Immature natural killer cell (primary cell): ENCODE measurements at regions not wholly inside any gene's neighbourhood (a gene's known extent, or its start where the extent isn't known, plus 50 kb on each side); places are given as distances from the start of the nearest gene placed in this dataset.

ENCODE experiments used
- DNase-seq, 3 donors: peaks; one replicate each; pipeline ENCODE4 v3.0.0; 2022; ENCODE audit warnings: mixed read lengths in 1 of 3
- H3K27ac Mint-ChIP-seq, 6 donors: one replicate each; pipeline ENCODE4 v1.8.0; 2020; ENCODE audit warnings: mixed read lengths in 6 of 6, mild to moderate bottlenecking in 5 of 6, inconsistent platforms in 4 of 6, moderate library complexity in 3 of 6
- H3K27me3 Mint-ChIP-seq, 3 donors: one replicate each; pipeline ENCODE4 v1.8.0; 2020 to 2021; ENCODE audit warnings: low read depth in 3 of 3, mild to moderate bottlenecking in 3 of 3, mixed read lengths in 3 of 3, moderate library complexity in 3 of 3, inconsistent platforms in 1 of 3
- H3K36me3 Mint-ChIP-seq, 3 donors: one replicate each; pipeline ENCODE4 v1.8.0; 2020; ENCODE audit warnings: mixed read lengths in 3 of 3, inconsistent platforms in 2 of 3, mild to moderate bottlenecking in 2 of 3
- H3K4me1 Mint-ChIP-seq, 2 donors: one replicate each; pipeline ENCODE4 v1.8.0; 2020; ENCODE audit warnings: inconsistent platforms in 2 of 2, mild to moderate bottlenecking in 2 of 2, mixed read lengths in 2 of 2, moderate library complexity in 1 of 2
- H3K4me3 Mint-ChIP-seq, 5 donors: one replicate each; pipeline ENCODE4 v1.8.0; 2020; ENCODE audit warnings: mild to moderate bottlenecking in 5 of 5, mixed read lengths in 5 of 5, inconsistent platforms in 3 of 5, moderate library complexity in 3 of 5
- H3K9me3 Mint-ChIP-seq, 6 donors: one replicate each; pipeline ENCODE4 v1.8.0; 2020; ENCODE audit warnings: mild to moderate bottlenecking in 6 of 6, mixed read lengths in 6 of 6, inconsistent platforms in 4 of 6, moderate library complexity in 3 of 6

DNA sequence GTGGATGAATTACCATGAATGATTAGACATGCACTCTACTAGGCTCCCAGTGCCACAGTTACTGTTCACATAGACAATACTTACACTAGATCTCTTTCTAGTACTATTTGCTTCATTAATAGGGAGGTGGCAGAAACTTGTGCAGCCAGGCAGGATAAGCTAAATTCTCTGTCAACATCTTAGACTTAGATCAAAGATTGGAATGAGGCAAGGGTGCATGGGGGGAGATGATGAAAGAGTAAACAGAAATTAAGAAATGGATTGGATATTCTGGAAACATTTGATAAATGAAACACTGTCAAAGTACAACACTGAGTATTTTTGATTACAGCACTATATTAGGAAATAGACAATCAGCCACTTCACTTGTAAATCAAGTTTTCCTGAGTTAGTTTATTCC is 205.4 kb upstream of the TBC1D5 start:
- Mint-ChIP-seq H3K9me3 (peaks cover 0 to 7% (median under 1%) of the 10 kb centered on the region in 6 donors), H3K36me3 (peaks cover 0 to 4% (median 0%) of the 10 kb centered on the region in 3 donors), H3K27ac (no peak overlapping the region), H3K27me3 (peaks cover 0 to 6% (median 0%) of the 10 kb centered on the region in 3 donors), H3K4me1 (no peaks in the 10 kb centered on the region), H3K4me3 (no peak overlapping the region)
- no peak for DNase-seq

- H3K27ac Mint-ChIP-seq = no peak overlapping the region
- peaks cover 0 to 7% (median under 1%) of the 10 kb centered on the region in 6 donors for H3K9me3 Mint-ChIP-seq
- H3K36me3 Mint-ChIP-seq = peaks cover 0 to 4% (median 0%) of the 10 kb centered on the region in 3 donors
- no peak for DNase-seq
- no peak overlapping the region for H3K4me3 Mint-ChIP-seq
- peaks cover 0 to 6% (median 0%) of the 10 kb centered on the region in 3 donors for H3K27me3 Mint-ChIP-seq
- H3K4me1 Mint-ChIP-seq = no peaks in the 10 kb centered on the region
These were observed 204.2 kb upstream of the TBC1D5 start for GRCh38 chr3:17946619-17947018.

DNA sequence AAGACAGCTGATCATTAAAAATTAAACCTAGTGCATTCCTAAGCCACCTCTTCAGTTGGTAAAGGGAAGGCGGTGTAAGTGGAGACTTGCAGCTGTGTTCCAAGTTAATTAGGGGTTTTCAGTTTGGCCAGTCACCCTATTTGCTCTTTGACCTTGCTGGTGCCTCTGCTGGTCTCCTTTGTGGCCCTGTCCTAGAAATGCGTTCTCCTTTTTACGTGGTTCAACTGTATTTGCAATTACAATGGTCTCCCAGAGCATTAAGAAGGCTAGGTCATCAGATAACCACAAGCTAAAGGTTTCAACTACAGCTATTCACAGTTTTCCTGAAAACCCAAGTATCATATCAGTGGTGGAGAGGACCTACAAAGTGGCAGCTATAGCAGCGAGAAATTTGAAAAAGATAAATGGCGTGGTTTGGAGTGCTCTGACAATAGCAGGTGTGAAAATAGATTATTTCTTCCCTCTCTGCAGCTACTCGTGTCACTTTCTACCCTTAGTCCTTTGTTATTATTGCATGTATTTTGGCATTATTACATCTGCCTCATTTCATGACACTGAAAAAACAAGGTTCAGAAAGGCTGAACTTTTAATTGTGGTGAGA is 203.5 kb upstream of the TBC1D5 start:
- DNase-seq = no peak
- Mint-ChIP-seq H3K4me3 (no peak overlapping the region), H3K9me3 (peaks cover 0 to 6% (median under 1%) of the 10 kb centered on the region in 6 donors), H3K4me1 (no peaks in the 10 kb centered on the region), H3K27ac (no peak overlapping the region), H3K27me3 (peaks cover 0 to 6% (median 0%) of the 10 kb centered on the region in 3 donors), H3K36me3 (peaks cover 0 to 4% (median 0%) of the 10 kb centered on the region in 3 donors)

DNA sequence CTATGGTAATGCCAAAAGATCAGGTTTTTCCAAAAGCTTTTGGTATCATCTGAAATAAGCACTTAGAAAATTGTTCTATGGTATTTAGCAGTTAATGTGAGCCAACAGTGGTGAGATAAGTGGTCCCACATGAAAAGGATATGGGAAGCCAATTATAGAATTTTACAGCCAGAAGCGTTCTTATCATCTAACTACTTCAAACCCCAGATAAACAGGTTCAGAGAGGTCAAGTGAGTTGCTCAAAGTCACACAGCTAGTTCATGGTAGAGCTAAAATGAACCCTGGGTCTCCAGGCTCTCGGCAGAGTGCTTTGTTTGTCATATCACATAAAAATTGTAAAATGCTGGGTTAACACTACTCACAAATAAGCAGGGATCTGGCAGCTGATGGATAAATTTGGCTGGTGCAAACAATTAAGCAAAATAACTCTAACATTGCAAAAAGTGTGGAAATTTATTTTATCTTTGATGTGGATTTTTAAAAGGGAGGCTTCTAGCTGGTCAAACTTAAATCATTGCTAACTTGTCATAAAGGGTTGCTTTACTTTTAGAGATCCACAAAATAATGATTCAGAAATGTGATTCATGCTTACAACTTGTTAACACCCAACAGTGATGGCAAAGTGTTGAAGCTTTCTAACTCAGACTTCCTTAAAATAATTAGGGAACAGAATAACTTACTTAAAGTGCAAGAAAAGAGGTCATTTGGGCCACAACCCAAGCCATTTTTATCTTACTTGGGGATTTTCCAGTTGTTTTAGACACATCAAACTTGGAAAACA is 202.8 kb upstream of the TBC1D5 start:
- no peak for DNase-seq
- Mint-ChIP-seq H3K27ac (no peak overlapping the region), H3K4me3 (no peak overlapping the region), H3K27me3 (peaks cover 0 to 6% (median 0%) of the 10 kb centered on the region in 3 donors), H3K4me1 (no peaks in the 10 kb centered on the region), H3K36me3 (no peaks in the 10 kb centered on the region), H3K9me3 (no peaks in the 10 kb centered on the region)

GRCh38 chr3:17942856-17943255 is 200.4 kb upstream of the TBC1D5 start:
- DNase-seq = no peak
- Mint-ChIP-seq H3K36me3 (no peaks in the 10 kb centered on the region), H3K4me1 (no peaks in the 10 kb centered on the region), H3K9me3 (no peaks in the 10 kb centered on the region), H3K4me3 (no peak overlapping the region), H3K27ac (no peak overlapping the region), H3K27me3 (no peaks in the 10 kb centered on the region)

- Mint-ChIP-seq H3K27me3 (no peaks in the 10 kb centered on the region), H3K9me3 (no peaks in the 10 kb centered on the region), H3K27ac (no peak overlapping the region), H3K36me3 (no peaks in the 10 kb centered on the region), H3K4me3 (no peak overlapping the region), H3K4me1 (no peaks in the 10 kb centered on the region)
- DNase-seq = no peak
These were observed 199.3 kb upstream of the TBC1D5 start for GRCh38 chr3:17941766-17942165.

- no peak for DNase-seq
- H3K27ac Mint-ChIP-seq = no peak overlapping the region
- no peaks in the 10 kb centered on the region for H3K9me3 Mint-ChIP-seq
These were observed 198.7 kb upstream of the TBC1D5 start for GRCh38 chr3:17941152-17941551.

DNA sequence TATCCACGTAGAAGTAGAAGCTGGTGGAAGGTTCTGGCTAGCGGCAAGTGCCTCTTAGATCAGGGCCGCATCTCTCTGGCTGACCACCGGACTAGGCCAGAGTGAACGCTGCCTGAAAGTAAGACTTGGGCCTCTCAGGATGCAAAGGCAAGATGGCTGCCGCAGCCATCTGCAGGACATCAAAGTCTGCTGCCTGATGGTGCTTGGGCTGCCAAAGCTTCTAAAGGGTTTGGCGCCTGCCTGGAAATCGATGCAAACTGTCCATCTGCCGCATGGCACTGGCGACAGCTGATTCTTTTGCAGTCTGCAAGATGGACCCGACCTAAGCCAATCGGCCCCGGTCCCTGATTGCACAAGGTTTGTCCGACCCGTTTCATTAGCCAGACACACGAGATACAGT is 196.7 kb upstream of the TBC1D5 start:
- H3K4me1 Mint-ChIP-seq = no peaks in the 10 kb centered on the region
- no peak overlapping the region for H3K4me3 Mint-ChIP-seq
- no peaks in the 10 kb centered on the region for H3K36me3 Mint-ChIP-seq

More at GRCh38 chr3:17941152-17941551, 198.7 kb upstream of the TBC1D5 start:
- H3K27me3 Mint-ChIP-seq = no peaks in the 10 kb centered on the region
- H3K36me3 Mint-ChIP-seq = no peaks in the 10 kb centered on the region
- H3K4me3 Mint-ChIP-seq = no peak overlapping the region
- H3K4me1 Mint-ChIP-seq = no peaks in the 10 kb centered on the region

GRCh38 chr3:17938313-17938712 is 195.9 kb upstream of the TBC1D5 start:
- Mint-ChIP-seq H3K27ac (no peak overlapping the region), H3K27me3 (peaks cover 0 to 6% (median 0%) of the 10 kb centered on the region in 3 donors), H3K4me3 (no peak overlapping the region), H3K9me3 (no peaks in the 10 kb centered on the region), H3K36me3 (no peaks in the 10 kb centered on the region), H3K4me1 (no peaks in the 10 kb centered on the region)
- no peak for DNase-seq

More for the DNA sequence above, 196.7 kb upstream of the TBC1D5 start:
- Mint-ChIP-seq H3K9me3 (no peaks in the 10 kb centered on the region), H3K27me3 (peaks cover 0 to 6% (median 0%) of the 10 kb centered on the region in 3 donors), H3K27ac (no peak overlapping the region)
- no peak for DNase-seq

DNA sequence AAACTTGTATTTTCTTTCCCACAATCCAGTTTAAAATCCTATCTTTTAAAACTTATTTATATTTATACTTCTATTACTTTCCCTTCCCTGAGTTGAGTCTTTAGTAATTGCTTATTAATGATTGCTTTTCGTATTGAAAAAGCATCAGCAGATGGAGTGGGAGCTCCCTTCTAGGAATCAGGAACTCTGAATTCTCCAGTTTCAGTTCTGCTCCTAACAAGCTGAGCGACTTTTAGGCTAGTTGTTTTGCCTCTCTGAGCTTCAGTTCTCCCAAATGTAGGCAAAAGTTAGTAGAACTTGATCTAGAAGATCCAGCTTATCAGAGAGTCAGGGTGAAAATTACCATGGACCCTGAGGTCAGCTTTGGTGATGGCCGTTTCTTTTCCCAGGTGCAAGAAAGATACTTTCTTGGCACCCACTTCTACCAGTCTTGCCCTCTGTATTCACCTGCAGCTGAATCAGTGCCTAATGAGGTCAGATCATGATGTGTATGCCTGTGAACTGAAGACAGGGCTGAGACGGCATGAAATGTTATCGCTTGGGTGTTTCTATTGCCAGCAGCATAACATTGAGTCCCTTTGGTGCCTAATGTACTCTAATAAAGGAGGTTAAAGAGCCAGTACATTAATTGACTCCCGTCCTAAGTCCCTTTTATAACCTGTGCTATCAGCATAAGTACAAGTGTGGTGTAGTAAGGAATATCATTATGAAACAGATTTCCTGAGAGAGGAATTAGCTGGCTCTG is 194.5 kb upstream of the TBC1D5 start:
- no peak overlapping the region for H3K4me3 Mint-ChIP-seq
- H3K4me1 Mint-ChIP-seq = no peaks in the 10 kb centered on the region
- H3K27ac Mint-ChIP-seq = no peak overlapping the region
- H3K27me3 Mint-ChIP-seq = peaks cover 0 to 6% (median 0%) of the 10 kb centered on the region in 3 donors
- no peak for DNase-seq
- H3K36me3 Mint-ChIP-seq = no peaks in the 10 kb centered on the region
- peaks cover 0 to 2% (median 0%) of the 10 kb centered on the region in 6 donors for H3K9me3 Mint-ChIP-seq

- Mint-ChIP-seq H3K9me3 (peaks cover 0 to 4% (median 0%) of the 10 kb centered on the region in 6 donors), H3K4me1 (no peaks in the 10 kb centered on the region), H3K27ac (no peak overlapping the region), H3K36me3 (no peaks in the 10 kb centered on the region), H3K4me3 (no peak overlapping the region), H3K27me3 (peaks cover 0 to 6% (median 0%) of the 10 kb centered on the region in 3 donors)
- DNase-seq = no peak
These were observed 192.8 kb upstream of the TBC1D5 start for GRCh38 chr3:17935222-17935621.

DNA sequence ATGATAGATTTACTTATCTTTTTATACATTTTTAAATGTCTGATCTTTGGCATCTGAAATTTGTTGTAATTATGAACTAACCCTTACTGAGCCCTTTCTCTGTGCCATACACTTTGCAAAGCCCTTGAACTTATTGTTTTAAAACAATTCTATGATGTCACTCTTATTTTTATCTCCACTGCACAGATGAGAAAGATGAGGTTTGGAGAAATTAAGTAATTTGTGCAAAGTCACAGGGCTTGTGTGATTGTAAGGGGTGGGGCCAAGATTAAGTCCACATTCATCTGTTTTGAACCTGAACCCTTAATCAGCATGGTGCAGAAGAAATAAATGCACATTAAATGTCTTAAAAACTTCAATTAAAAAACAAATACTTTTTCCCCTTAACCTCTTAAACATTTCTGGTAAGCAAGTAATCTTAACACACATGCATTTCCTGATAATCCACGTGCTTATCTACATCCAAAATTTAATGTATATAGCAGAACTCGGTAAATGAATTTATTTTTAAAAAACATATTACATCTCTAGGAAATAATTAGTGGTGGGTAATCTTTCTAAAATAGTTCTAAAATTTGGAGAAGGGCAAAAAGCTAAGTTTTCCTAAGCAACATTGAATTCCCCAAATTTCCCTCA is 189.8 kb upstream of the TBC1D5 start:
- Mint-ChIP-seq H3K36me3 (no peaks in the 10 kb centered on the region), H3K4me1 (no peaks in the 10 kb centered on the region), H3K9me3 (peaks cover 0 to 4% (median 0%) of the 10 kb centered on the region in 6 donors), H3K27me3 (peaks cover 0 to 10% (median 4%) of the 10 kb centered on the region in 3 donors), H3K27ac (no peak overlapping the region), H3K4me3 (no peak overlapping the region)
- no peak for DNase-seq

DNA sequence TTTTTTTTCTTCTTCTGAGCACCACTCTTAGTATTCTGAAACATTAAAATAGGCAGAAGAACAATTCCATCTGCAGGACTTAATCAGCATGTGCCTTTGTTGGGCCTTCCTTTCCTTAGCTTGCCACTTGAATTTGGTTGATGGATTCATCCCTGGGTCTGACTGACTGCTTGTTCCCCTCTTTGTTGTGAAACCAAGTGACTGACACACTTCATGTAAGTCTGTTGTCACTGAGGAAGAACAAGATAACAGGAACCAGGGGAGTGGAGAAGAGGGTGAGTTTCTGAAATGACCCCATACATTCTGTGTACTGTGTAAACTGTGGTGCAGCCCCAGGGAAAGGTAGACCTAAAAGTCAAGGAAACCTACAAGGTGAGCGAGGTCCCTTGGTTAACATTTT is 188.7 kb upstream of the TBC1D5 start:
- no peaks in the 10 kb centered on the region for H3K36me3 Mint-ChIP-seq
- peaks cover 0 to 4% (median 0%) of the 10 kb centered on the region in 6 donors for H3K9me3 Mint-ChIP-seq
- H3K4me3 Mint-ChIP-seq = no peak overlapping the region
- H3K27ac Mint-ChIP-seq = no peak overlapping the region
- peaks cover 0 to 10% (median 6%) of the 10 kb centered on the region in 3 donors for H3K27me3 Mint-ChIP-seq
- DNase-seq = no peak
- no peaks in the 10 kb centered on the region for H3K4me1 Mint-ChIP-seq
